ENCODE measurements at regions not wholly inside any gene's neighbourhood (a gene's known extent, or its start where the extent isn't known, plus 50 kb on each side); places are given as distances from the start of the nearest gene placed in this dataset.

DNA sequence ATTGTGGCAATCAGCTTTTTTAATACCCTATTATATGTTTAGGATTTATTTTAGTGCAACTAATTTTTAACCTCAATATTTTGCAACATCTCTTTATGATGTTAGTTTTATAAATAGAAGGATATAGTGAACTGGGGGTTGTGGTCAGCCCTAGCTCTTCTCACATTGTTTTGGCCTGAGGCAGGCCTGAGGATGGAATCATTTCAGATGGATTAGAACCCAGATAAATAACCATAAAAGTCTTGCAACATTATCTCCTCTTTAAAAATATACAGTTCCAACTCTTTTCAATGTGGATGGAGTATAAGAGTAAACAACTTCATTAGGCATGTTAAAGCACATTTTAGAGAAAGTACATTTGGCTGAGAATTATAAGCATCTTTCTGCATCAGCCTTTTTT lies 522.7 kb downstream of the NR2F1-AS1 start:
- TF ChIP-seq CTCF (IDR thresholded peaks at IDR 0.05), result no peak
- DNase-seq (ENCODE audit: low spot score) (no peak), ATAC-seq (ENCODE audit: low FRiP score) (no peak)

DNA sequence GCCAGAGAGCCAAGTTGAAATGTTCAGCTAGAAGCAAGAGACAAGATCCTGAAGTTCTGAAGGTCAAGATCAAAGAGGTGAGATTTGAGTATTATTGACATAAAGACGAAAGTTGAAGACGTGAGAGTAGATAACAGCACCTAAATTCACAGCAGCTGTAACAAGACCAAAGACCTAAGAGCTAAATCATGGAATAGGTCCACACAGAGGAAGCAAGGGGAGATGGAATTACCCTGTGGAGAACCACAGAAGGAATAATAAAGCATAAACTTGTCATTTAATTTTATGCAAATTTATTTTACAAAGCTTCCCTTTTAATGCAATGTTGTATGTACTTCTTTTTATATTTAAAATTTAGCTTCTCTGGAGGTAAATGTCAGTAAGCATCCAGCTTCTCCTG lies 523.7 kb downstream of the NR2F1-AS1 start:
- no peak for DNase-seq (ENCODE audit: low spot score)

DNA sequence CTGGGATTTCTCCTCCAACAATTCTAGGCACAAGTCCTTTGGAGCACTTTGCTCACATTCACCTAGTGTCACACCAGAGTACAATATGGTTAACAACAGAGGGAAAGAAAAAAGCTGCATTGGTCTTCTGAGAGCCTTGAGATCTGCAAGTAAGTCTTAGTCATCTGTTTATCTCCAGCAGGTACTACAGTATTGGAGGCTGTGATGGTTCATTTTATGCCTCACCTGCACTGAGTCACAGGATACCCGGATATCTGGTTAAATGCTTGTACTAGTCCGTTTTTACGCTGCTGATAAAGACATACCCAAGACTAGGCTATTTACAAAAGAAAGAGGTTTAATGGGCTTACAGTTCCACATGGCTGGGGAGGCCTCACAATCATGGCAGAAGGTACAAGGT lies 525.0 kb downstream of the NR2F1-AS1 start:
- TF ChIP-seq CTCF (IDR thresholded peaks at IDR 0.05), result no peak
- DNase-seq (ENCODE audit: low spot score), result no peak

More for the DNA sequence above, 523.7 kb downstream of the NR2F1-AS1 start:
- TF ChIP-seq CTCF (IDR thresholded peaks at IDR 0.05), result no peak
- ATAC-seq (ENCODE audit: low FRiP score), result no peak

GRCh38 chr5:93055561-93055960 lies 525.5 kb downstream of the NR2F1-AS1 start:
- DNase-seq (ENCODE audit: low spot score) (no peak), ATAC-seq (ENCODE audit: low FRiP score) (no peak)
- no peak for TF ChIP-seq CTCF (IDR thresholded peaks at IDR 0.05)

More for the DNA sequence above, 525.0 kb downstream of the NR2F1-AS1 start:
- ATAC-seq (ENCODE audit: low FRiP score), result no peak

- DNase-seq (ENCODE audit: low spot score) (no peak), ATAC-seq (ENCODE audit: low FRiP score) (no peak)
- no peak for TF ChIP-seq CTCF (IDR thresholded peaks at IDR 0.05)
Observed at GRCh38 chr5:93054424-93055163, 526.4 kb downstream of the NR2F1-AS1 start.

- no peak for TF ChIP-seq CTCF (IDR thresholded peaks at IDR 0.05)
- ATAC-seq (ENCODE audit: low FRiP score), result no peak
Observed at GRCh38 chr5:93053825-93054224, 527.2 kb downstream of the NR2F1-AS1 start.

DNA sequence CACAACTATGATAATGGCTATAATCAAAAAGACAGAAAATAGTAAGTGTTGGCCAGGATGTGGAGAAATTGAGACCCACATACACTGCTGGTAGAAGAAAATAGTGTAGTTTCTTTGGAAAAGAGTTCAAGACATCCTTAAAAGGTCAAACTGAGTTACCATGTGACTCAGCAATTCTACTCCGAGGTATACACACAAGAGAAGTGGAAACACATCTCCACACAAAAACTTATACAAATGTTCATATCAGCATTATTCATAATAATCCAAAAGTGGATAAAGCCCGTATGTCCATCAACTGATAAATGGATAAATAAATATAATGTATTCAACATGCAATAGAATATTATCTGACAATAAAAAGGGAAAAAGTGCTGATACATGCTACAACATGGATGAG lies 532.2 kb downstream of the NR2F1-AS1 start:
- no peak for ATAC-seq (ENCODE audit: low FRiP score)
- TF ChIP-seq CTCF (IDR thresholded peaks at IDR 0.05), result no peak
- no peak for DNase-seq (ENCODE audit: low spot score)

More at GRCh38 chr5:93053825-93054224, 527.2 kb downstream of the NR2F1-AS1 start:
- DNase-seq (ENCODE audit: low spot score), result no peak
